ENCODE measurements at regions not wholly inside any gene's neighbourhood (a gene's known extent, or its start where the extent isn't known, plus 50 kb on each side); places are given as distances from the start of the nearest gene placed in this dataset.

DNA sequence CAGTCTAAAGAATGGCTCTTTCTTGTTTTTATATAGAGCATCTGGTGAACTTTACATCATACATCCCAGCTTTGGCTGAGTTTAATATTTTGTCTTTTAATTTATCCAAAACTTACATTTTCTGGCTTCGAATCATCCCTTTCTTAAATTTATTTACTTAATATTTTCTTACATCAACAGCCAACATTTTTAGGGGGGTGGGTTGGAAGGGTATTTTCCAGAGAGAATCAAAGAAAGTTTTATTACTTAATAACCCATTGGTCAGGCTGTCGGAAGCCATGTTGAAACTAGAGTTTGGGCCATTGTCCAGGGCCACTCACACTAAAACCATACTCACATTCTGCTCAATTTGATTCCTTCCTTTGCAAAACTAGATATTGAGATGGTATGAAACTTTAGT is 220.2 kb downstream of the AEBP2 start:
- TF ChIP-seq, protein P1, sequence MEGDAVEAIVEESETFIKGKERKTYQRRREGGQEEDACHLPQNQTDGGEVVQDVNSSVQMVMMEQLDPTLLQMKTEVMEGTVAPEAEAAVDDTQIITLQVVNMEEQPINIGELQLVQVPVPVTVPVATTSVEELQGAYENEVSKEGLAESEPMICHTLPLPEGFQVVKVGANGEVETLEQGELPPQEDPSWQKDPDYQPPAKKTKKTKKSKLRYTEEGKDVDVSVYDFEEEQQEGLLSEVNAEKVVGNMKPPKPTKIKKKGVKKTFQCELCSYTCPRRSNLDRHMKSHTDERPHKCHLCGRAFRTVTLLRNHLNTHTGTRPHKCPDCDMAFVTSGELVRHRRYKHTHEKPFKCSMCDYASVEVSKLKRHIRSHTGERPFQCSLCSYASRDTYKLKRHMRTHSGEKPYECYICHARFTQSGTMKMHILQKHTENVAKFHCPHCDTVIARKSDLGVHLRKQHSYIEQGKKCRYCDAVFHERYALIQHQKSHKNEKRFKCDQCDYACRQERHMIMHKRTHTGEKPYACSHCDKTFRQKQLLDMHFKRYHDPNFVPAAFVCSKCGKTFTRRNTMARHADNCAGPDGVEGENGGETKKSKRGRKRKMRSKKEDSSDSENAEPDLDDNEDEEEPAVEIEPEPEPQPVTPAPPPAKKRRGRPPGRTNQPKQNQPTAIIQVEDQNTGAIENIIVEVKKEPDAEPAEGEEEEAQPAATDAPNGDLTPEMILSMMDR (IDR thresholded peaks at IDR 0.05): no peak
- TF ChIP-seq POLR2A (IDR thresholded peaks at IDR 0.05) (no peak), POLR2AphosphoS5 (IDR thresholded peaks at IDR 0.05) (no peak), EP300 (IDR thresholded peaks at IDR 0.05) (no peak)

All from suprapubic skin (tissue), 4 donors.